HepG2 (cell line): ENCODE measurements at regions not wholly inside any gene's neighbourhood (a gene's known extent, or its start where the extent isn't known, plus 50 kb on each side); places are given as distances from the start of the nearest gene placed in this dataset.

Source experiments
- ATAC-seq: fragments of 200-7000 bp; cut with Tn5 transposase; 3 replicates; pipeline ENCODE4 v1.9.1; 2020; ENCODE audit warnings: mild to moderate bottlenecking, moderate library complexity
- BruUV-seq: library from RNA; stranded (reverse); fragments of 400-500 nt; replicated peaks from 2 replicates; lab custom pipeline; 2021; lab: Mats Ljungman, UMichigan
- CTCF ChIA-PET: fragments of 300-600 bp; formaldehyde crosslinking; extraction: SDS; loops from one replicate; lab custom pipeline; 2021; ENCODE audit warnings: low total read pairs, inconsistent platforms, low intra/inter-chr PET ratio; lab: Yijun Ruan, JAX
- POLR2A ChIA-PET: fragments of 350-600 bp; sonication (Branson Sonifier 250); formaldehyde crosslinking; loops from one replicate; lab custom pipeline; 2020; ENCODE audit warnings: antibody characterized with exemption, inconsistent platforms; lab: Yijun Ruan, JAX
- DNase-seq: peaks from one replicate; pipeline ENCODE4 v3.0.0-alpha.2; 2015; ENCODE audit warnings: low spot score
- FAIRE-seq: peaks from 3 replicates; lab custom pipeline; 2011; peaks lifted over from hg19 to GRCh38; lab: Jason Lieb, UNC
- H2AFZ ChIP-seq: one replicate; pipeline ENCODE4 v1.6.1; 2011; ENCODE audit warnings: low read length, inconsistent platforms
- H3K27ac ChIP-seq: fragments of 300-600 bp; 3 replicates; pipeline ENCODE4 v1.8.0; 2011; ENCODE audit warnings: mixed run types, mild to moderate bottlenecking, mixed read lengths, low read length, inconsistent platforms; ENCODE audit not compliant: insufficient read depth; ENCODE audit errors: extremely low read length
- H3K27me3 ChIP-seq, 2 experiments: fragments of 200-600 bp in 1 of 2; 2 replicates in 1 of 2; 3 replicates in 1 of 2; pipeline versions ENCODE4 v1.6.0 to v1.8.0; 2011; ENCODE audit warnings: low read length in 2 of 2, mild to moderate bottlenecking in 2 of 2, moderate library complexity in 2 of 2, inconsistent platforms in 1 of 2; ENCODE audit not compliant: insufficient read depth in 2 of 2, control insufficient read depth in 1 of 2
- H3K36me3 ChIP-seq, 2 experiments: fragments of 200-600 bp in 1 of 2; replicated peaks in 1 of 2; 2 replicates in 1 of 2; 3 replicates in 1 of 2; pipeline versions ENCODE4 v1.5.1 to v1.8.0; 2011; ENCODE audit warnings: low read length in 2 of 2, inconsistent platforms in 1 of 2; ENCODE audit not compliant: insufficient read depth in 2 of 2, control insufficient read depth in 1 of 2
- H3K4me1 ChIP-seq: 2 replicates; pipeline ENCODE4 v1.5.1; 2012; ENCODE audit warnings: low read length, inconsistent platforms; ENCODE audit not compliant: insufficient read depth
- H3K4me2 ChIP-seq: 2 replicates; pipeline ENCODE4 v1.6.0; 2011; ENCODE audit warnings: low read depth, low read length, inconsistent platforms
- H3K4me3 ChIP-seq, 3 experiments: fragments of 200-600 bp in 1 of 3; sonication (generic), shearing (Covaris generic) in 1 of 3; replicated peaks in 1 of 3; 2 replicates each; pipeline ENCODE4 v1.5.1; 2011 to 2016; ENCODE audit warnings: low read length in 3 of 3, inconsistent platforms in 2 of 3, low read depth in 2 of 3, mild to moderate bottlenecking in 2 of 3, control low read depth in 1 of 3, mixed read lengths in 1 of 3; ENCODE audit not compliant: insufficient read depth in 1 of 3
- H3K79me2 ChIP-seq: one replicate; pipeline ENCODE4 v1.6.1; 2011; ENCODE audit warnings: low read length, inconsistent platforms; ENCODE audit not compliant: insufficient read depth
- H3K9ac ChIP-seq: 2 replicates; pipeline ENCODE4 v1.6.0; 2011; ENCODE audit warnings: mild to moderate bottlenecking, low read depth, low read length, inconsistent platforms; ENCODE audit not compliant: insufficient read depth
- H3K9me3 ChIP-seq: 2 replicates; pipeline ENCODE4 v1.5.1; 2012; ENCODE audit warnings: mild to moderate bottlenecking, low read length
- H4K20me1 ChIP-seq: 2 replicates; pipeline ENCODE4 v1.6.0; 2011; ENCODE audit warnings: inconsistent platforms, mild to moderate bottlenecking, low read length, moderate library complexity; ENCODE audit not compliant: insufficient read depth
- HOXD1 ChIP-seq: sonication (generic); formaldehyde crosslinking; IDR thresholded peaks from 2 replicates; pipeline ENCODE4 v1.5.0; 2020; ENCODE audit warnings: missing genetic modification reagents
- IKZF1 ChIP-seq: fragments of 450-650 bp; IDR thresholded peaks from 2 replicates; pipeline ENCODE4 v1.7.1; 2016
- JUN ChIP-seq: sonication (generic); formaldehyde crosslinking; IDR thresholded peaks from 2 replicates; pipeline ENCODE4 v1.4.0; 2020; ENCODE audit warnings: mild to moderate bottlenecking, missing genetic modification reagents
- SMARCC2 ChIP-seq: fragments of 450-650 bp; IDR thresholded peaks from 2 replicates; pipeline ENCODE4 v1.6.1; 2017; ENCODE audit warnings: antibody characterized with exemption, mild to moderate bottlenecking
- SP1 ChIP-seq, 2 experiments: fragments of 450-650 bp in 1 of 2; sonication (generic) in 1 of 2; formaldehyde crosslinking in 1 of 2; IDR thresholded peaks; 2 replicates each; pipeline versions ENCODE4 v1.4.0 to v1.6.1; 2016 to 2020; ENCODE audit warnings: missing genetic modification reagents in 1 of 2
- SRSF1 ChIP-seq: fragments of 200-400 bp; formaldehyde crosslinking; optimal IDR thresholded peaks from 2 replicates; pipeline ENCODE3; 2017; ENCODE audit warnings: mild to moderate bottlenecking, low read depth, low read length, moderate library complexity
- SSRP1 ChIP-seq: IDR thresholded peaks from 2 replicates; pipeline ENCODE4 v1.6.1; 2016; ENCODE audit warnings: control low read depth
- TCF7 ChIP-seq: sonication (generic); IDR thresholded peaks from 2 replicates; pipeline ENCODE4 v1.6.1; 2016; ENCODE audit warnings: antibody characterized with exemption, low read depth
- ZBTB38 ChIP-seq: sonication (generic); formaldehyde crosslinking; IDR thresholded peaks from 2 replicates; pipeline ENCODE4 v1.5.1; 2020; ENCODE audit warnings: mild to moderate bottlenecking, missing genetic modification reagents
- ZFX ChIP-seq: sonication (generic); formaldehyde crosslinking; IDR thresholded peaks from 2 replicates; pipeline ENCODE4 v1.4.0; 2020; ENCODE audit warnings: mild to moderate bottlenecking, low read depth, missing genetic modification reagents, moderate library complexity
- ZNF33A ChIP-seq: sonication (generic); formaldehyde crosslinking; IDR thresholded peaks from 2 replicates; pipeline ENCODE4 v1.5.1; 2020; ENCODE audit warnings: missing genetic modification reagents, mild to moderate bottlenecking, moderate library complexity, borderline replicate concordance
- ZNF674 ChIP-seq: sonication (generic); formaldehyde crosslinking; IDR thresholded peaks from 2 replicates; pipeline ENCODE4 v1.5.0; 2020; ENCODE audit warnings: low read depth, mild to moderate bottlenecking, missing genetic modification reagents
- ZNF777 ChIP-seq: sonication (generic); formaldehyde crosslinking; IDR thresholded peaks from 2 replicates; pipeline ENCODE4 v1.4.0; 2020; ENCODE audit warnings: missing genetic modification reagents
- WGBS: methylation state at CpG from one replicate; pipeline ENCODE4 v1.1.6; 2017; ENCODE audit warnings: low lambda C conversion rate; 5-methylcytosine and 5-hydroxymethylcytosine counted together
- in situ Hi-C: cut with HindIII; loops from 2 replicates; pipeline ENCODE4 v1.10.0; 2017; ENCODE audit warnings: low pct_unique_long_range_greater_than_20kb; ENCODE audit not compliant: extremely low pct_ligation_motif_present
- intact Hi-C: fragments of 100-400 bp; cut with micrococcal nuclease; formaldehyde crosslinking; loops from one replicate; pipeline ENCODE4 v1.10.0; 2022; ENCODE audit not compliant: unreplicated experiment
- TF ChIP-seq, protein P1 (sequence below): sonication (generic); formaldehyde crosslinking; IDR thresholded peaks from 2 replicates; pipeline ENCODE4 v1.4.0; 2020; ENCODE audit warnings: mild to moderate bottlenecking, missing genetic modification reagents
- TF ChIP-seq, protein P2 (sequence below): sonication (generic); formaldehyde crosslinking; conservative IDR thresholded peaks from 2 replicates; pipeline ENCODE4 v1.8.1; 2023; ENCODE audit warnings: missing genetic modification reagents

DNA sequence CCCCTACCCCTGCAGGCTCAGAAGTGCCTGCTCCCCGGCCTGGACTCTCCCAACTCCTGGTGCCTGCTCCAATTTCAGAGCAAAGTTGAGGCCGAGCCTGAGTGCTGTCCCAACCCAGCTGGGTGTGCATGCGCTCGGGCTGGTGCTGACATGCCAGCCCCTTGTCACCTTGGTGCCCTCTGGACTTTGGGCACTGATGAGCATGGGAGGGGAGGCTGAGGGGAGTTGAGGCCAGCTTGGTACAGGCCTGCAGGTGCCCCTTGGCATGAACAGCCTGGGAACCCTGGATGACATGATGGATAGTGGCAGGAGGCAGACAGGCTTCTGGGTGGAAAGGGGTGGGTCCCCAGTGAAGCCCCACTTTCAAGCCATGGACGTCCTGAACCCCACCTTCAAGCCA lies 366.1 kb upstream of the NEGR1 start:
- H3K36me3 ChIP-seq: no peaks in the 10 kb centered on the region
- no peak overlapping the region for H2AFZ ChIP-seq
- H3K4me2 ChIP-seq: no peak overlapping the region
- no peaks in the 10 kb centered on the region for H3K27me3 ChIP-seq
- ATAC-seq (no peak), FAIRE-seq (no peak), DNase-seq (no peak)
- H3K79me2 ChIP-seq: no peaks in the 10 kb centered on the region
- BruUV-seq: no TSS peak
- no peak overlapping the region for H3K27ac ChIP-seq
- H3K4me3 ChIP-seq: no peak overlapping the region
- H3K4me1 ChIP-seq: no peaks in the 10 kb centered on the region
- H3K9ac ChIP-seq: no peak overlapping the region
- no peak for TF ChIP-seq JUN (CRISPR knock-in tag)
- TF ChIP-seq ZFX (CRISPR knock-in tag): no peak
- TF ChIP-seq ZNF33A (CRISPR knock-in tag): no peak
- TF ChIP-seq, protein P1, sequence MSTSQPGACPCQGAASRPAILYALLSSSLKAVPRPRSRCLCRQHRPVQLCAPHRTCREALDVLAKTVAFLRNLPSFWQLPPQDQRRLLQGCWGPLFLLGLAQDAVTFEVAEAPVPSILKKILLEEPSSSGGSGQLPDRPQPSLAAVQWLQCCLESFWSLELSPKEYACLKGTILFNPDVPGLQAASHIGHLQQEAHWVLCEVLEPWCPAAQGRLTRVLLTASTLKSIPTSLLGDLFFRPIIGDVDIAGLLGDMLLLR (CRISPR knock-in tag): no peak
- TF ChIP-seq HOXD1 (CRISPR knock-in tag): no peak
- TF ChIP-seq SP1 (IDR thresholded peaks at IDR 0.05): no peak
- TF ChIP-seq SP1 (CRISPR knock-in tag; IDR thresholded peaks at IDR 0.05): no peak
- no peak for TF ChIP-seq SSRP1 (CRISPR knock-in tag)
- no peak for TF ChIP-seq TCF7
- TF ChIP-seq IKZF1: no peak
- TF ChIP-seq, protein P2, sequence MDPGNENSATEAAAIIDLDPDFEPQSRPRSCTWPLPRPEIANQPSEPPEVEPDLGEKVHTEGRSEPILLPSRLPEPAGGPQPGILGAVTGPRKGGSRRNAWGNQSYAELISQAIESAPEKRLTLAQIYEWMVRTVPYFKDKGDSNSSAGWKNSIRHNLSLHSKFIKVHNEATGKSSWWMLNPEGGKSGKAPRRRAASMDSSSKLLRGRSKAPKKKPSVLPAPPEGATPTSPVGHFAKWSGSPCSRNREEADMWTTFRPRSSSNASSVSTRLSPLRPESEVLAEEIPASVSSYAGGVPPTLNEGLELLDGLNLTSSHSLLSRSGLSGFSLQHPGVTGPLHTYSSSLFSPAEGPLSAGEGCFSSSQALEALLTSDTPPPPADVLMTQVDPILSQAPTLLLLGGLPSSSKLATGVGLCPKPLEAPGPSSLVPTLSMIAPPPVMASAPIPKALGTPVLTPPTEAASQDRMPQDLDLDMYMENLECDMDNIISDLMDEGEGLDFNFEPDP (CRISPR knock-in tag): no peak
- no peak for TF ChIP-seq SRSF1
- TF ChIP-seq ZNF777 (CRISPR knock-in tag): no peak
- TF ChIP-seq ZNF674 (CRISPR knock-in tag): no peak
- no peak for TF ChIP-seq ZBTB38 (CRISPR knock-in tag)
- no peak for TF ChIP-seq SMARCC2
- peaks cover 10% of the 10 kb centered on the region; the same call in 1 of the 2 replicates for H3K9me3 ChIP-seq
- no peaks in the 10 kb centered on the region for H4K20me1 ChIP-seq
- in situ Hi-C loops (no loop called here), intact Hi-C loops (no loop called here)
- CTCF ChIA-PET: no interaction called here
- no CpG with 5 or more reads among the region's 5 CpGs for WGBS
- POLR2A ChIA-PET: no interaction called here
